Neural cell (in vitro differentiated cells): ENCODE measurements at regions not wholly inside any gene's neighbourhood (a gene's known extent, or its start where the extent isn't known, plus 50 kb on each side); places are given as distances from the start of the nearest gene placed in this dataset.

ENCODE experiments used
- CTCF ChIP-seq: fragments of 450-650 bp; IDR thresholded peaks from 2 replicates; pipeline ENCODE4 v1.5.1; 2014; ENCODE audit warnings: antibody characterized with exemption, mild to moderate bottlenecking, moderate library complexity; ENCODE audit not compliant: poor library complexity, severe bottlenecking
- POLR2AphosphoS5 ChIP-seq: IDR thresholded peaks from 2 replicates; pipeline ENCODE4 v1.6.1; 2012
- REST ChIP-seq: IDR thresholded peaks from 2 replicates; pipeline ENCODE4 v1.6.1; 2012; ENCODE audit warnings: borderline replicate concordance
- SMC3 ChIP-seq: fragments of 450-650 bp; conservative IDR thresholded peaks from 2 replicates; pipeline ENCODE4 v1.6.1; 2014; ENCODE audit warnings: antibody characterized with exemption, mild to moderate bottlenecking, moderate library complexity; ENCODE audit not compliant: poor library complexity

- TF ChIP-seq POLR2AphosphoS5 (no peak), CTCF (no peak), SMC3 (no peak), REST (no peak)
Measured at GRCh38 chr1:104621221-104621620, 871.5 kb downstream of the AMY1C start.
